GM12865 (cell line): ENCODE measurements at regions not wholly inside any gene's neighbourhood (a gene's known extent, or its start where the extent isn't known, plus 50 kb on each side); places are given as distances from the start of the nearest gene placed in this dataset.

Experiments used
- DNase-seq: peaks from one replicate; pipeline ENCODE4 v3.0.0; 2010; ENCODE audit warnings: low read depth
- H3K4me3 ChIP-seq: 2 replicates; pipeline ENCODE4 v1.5.1; 2011; ENCODE audit warnings: mild to moderate bottlenecking, low read depth, low read length, control low read depth
- TF ChIP-seq, protein P1 (sequence below): IDR thresholded peaks from 2 replicates; pipeline ENCODE4 v1.5.1; 2011; ENCODE audit warnings: low read length, control low read depth, low read depth, inconsistent platforms; ENCODE audit not compliant: insufficient read depth; ENCODE audit errors: missing control alignments

DNA sequence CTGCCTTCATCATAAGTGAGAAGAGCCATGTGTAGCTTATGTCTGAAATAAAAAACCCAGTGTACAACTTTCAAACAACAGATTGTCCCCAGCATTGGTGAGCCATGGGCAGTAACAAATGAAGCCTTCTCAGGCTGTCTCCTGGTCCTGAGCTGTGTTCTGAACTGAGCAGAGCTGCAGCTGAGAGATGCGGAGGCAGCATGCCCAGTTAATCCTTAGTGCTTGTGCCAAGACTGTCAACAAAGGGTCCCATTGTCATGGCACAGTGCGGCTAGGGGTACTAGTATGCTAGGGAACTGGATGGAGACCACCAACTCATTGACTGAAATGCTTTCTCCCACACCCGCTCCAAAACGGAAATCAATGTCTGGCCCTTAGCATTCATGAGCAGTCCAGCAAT lies 154.3 kb downstream of the RMST start:
- H3K4me3 ChIP-seq: no peak overlapping the region
- no peak for DNase-seq
- TF ChIP-seq, protein P1, sequence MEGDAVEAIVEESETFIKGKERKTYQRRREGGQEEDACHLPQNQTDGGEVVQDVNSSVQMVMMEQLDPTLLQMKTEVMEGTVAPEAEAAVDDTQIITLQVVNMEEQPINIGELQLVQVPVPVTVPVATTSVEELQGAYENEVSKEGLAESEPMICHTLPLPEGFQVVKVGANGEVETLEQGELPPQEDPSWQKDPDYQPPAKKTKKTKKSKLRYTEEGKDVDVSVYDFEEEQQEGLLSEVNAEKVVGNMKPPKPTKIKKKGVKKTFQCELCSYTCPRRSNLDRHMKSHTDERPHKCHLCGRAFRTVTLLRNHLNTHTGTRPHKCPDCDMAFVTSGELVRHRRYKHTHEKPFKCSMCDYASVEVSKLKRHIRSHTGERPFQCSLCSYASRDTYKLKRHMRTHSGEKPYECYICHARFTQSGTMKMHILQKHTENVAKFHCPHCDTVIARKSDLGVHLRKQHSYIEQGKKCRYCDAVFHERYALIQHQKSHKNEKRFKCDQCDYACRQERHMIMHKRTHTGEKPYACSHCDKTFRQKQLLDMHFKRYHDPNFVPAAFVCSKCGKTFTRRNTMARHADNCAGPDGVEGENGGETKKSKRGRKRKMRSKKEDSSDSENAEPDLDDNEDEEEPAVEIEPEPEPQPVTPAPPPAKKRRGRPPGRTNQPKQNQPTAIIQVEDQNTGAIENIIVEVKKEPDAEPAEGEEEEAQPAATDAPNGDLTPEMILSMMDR: no peak

DNA sequence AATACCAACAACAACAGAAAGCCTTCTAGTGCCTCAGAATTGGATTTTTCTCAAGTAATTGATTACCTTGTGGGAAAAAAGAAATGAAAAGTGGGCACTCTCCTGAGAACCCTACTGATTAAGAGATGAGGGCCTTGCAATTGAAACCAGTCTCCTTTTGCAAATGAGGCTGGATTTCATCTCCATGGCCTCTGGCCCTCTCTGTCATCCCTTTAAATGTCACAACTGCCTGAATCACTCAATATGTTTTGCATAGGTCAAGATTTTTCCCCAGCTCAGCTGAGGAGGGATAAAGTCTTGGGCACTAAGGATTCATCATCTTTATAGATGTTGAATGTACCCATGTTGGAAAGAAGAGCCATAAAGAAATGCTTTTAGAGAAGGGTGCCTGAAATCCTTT lies 166.4 kb downstream of the RMST start:
- TF ChIP-seq, protein P1: no peak
- H3K4me3 ChIP-seq: no peak overlapping the region
- no peak for DNase-seq

DNA sequence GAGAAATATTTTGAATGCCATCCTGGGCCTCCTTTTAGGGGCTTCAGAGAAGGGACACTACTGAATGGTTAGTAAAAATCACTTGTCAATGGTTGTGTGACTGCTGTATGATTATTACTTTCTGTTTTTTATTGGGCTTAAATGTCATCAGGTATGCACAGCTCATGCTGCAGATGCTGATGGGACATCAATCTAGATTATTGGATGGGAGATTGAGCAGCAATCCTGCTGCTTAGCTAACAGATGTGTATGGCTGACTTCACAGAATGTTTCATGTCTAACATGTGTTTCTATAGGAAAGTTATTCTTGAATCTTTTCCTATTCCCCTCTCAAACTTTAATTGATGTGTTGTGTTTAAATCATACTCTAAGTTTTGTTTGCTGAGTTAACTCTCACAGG lies 166.8 kb downstream of the RMST start:
- TF ChIP-seq, protein P1: no peak
- H3K4me3 ChIP-seq: no peak overlapping the region
- DNase-seq: no peak

DNA sequence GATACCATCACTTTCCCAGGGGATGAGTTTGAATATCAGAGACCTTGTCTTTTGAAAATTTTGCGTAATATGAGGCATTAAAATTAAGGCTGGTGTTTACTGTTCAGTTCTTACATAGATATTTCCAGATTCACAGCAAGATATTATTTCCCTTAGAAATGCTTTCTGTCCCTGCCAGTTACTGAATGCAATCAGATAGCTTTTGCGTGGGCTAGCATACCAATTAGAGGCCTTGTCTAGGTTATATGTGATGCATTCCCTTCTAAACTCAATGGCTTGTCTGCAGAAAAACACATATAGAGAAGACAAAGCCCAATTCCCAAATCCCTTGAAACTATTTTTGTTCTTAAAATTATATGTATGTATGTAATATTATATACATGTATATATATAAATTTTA lies 167.8 kb downstream of the RMST start:
- no peak for DNase-seq
- TF ChIP-seq, protein P1: no peak
- H3K4me3 ChIP-seq: no peak overlapping the region

DNA sequence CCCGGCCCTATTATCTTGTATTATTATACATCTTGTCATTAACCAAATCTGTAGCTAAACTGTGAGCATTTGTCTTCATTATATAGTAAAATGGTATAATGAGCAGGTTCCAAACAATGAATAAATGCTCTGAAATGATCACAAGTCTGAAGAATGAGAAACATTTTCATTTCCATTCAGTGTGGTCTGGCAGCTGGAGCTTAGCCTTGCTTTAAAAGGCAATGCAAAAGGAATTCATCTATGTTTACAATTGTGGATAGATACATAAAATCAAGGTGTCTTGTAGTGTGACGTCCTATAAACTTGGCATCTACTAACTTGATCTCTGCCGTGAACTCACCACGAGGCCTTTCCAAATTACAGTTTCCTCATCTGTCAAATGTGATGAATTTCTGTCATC lies 168.3 kb downstream of the RMST start:
- TF ChIP-seq, protein P1: no peak
- no peak for DNase-seq

DNA sequence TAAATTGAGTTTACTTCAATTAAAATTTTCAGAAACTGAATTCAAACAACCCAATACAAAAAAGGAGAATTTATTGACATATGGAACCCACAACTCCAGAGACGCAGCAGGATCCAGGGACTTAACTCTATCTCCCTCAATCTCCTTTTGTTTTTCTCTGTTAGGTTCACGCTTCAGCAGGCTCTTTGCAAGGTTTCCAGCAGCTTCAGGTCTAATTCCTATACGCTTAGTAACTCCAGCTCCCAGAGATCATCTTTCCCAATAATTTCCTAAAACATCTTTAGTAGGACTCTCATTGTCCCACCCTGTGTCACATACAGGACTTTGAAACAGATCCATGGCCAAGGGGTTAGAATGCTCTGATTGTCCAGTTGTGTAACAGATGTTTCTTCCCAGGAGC lies 175.2 kb downstream of the RMST start:
- no peak for DNase-seq
- no peak overlapping the region for H3K4me3 ChIP-seq
- TF ChIP-seq, protein P1: no peak

More for the DNA sequence above, 168.3 kb downstream of the RMST start:
- H3K4me3 ChIP-seq: no peak overlapping the region

DNA sequence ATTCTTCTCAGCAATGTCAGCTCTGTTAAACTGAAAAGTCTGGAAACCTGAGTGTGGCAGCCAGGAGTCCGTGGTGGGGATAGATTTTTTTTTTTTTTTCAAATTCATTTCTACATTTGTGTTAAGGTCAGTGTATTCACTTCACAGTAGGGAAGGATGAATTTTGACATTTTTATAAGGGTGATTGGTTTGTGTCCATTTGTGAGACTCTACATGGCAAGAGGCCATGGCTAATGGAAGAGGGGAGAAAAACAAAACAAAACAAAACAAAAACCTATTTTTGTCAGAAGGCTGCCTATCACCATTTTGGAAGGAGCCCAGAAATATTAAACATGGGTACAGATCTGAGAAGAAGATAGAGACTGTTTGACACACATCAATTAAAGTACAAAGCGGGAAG lies 176.1 kb downstream of the RMST start:
- no peak overlapping the region for H3K4me3 ChIP-seq
- DNase-seq: no peak
- TF ChIP-seq, protein P1: no peak
